GM12872 (cell line): ENCODE measurements at regions not wholly inside any gene's neighbourhood (a gene's known extent, or its start where the extent isn't known, plus 50 kb on each side); places are given as distances from the start of the nearest gene placed in this dataset.

Experiments
- CTCF ChIP-seq: IDR thresholded peaks from 3 replicates; pipeline ENCODE4 v1.5.1; 2011; ENCODE audit warnings: low read depth, mild to moderate bottlenecking, low read length, moderate library complexity; ENCODE audit not compliant: insufficient read depth

- no peak for TF ChIP-seq CTCF
These were observed 688.9 kb downstream of the USP25 start for GRCh38 chr21:16418642-16419041.

- TF ChIP-seq CTCF = no peak
These were observed 689.6 kb downstream of the USP25 start for GRCh38 chr21:16419188-16419921.

- no peak for TF ChIP-seq CTCF
These were observed 690.4 kb downstream of the USP25 start for GRCh38 chr21:16420031-16420724.

- no peak for TF ChIP-seq CTCF
These were observed 691.2 kb downstream of the USP25 start for GRCh38 chr21:16421007-16421406.

GRCh38 chr21:16421965-16422364 lies 692.2 kb downstream of the USP25 start:
- no peak for TF ChIP-seq CTCF

GRCh38 chr21:16422702-16423101 lies 692.9 kb downstream of the USP25 start:
- no peak for TF ChIP-seq CTCF

GRCh38 chr21:16423921-16424320 lies 694.1 kb downstream of the USP25 start:
- TF ChIP-seq CTCF = no peak
